AG08396 (cell line): ENCODE measurements at regions not wholly inside any gene's neighbourhood (a gene's known extent, or its start where the extent isn't known, plus 50 kb on each side); places are given as distances from the start of the nearest gene placed in this dataset.
"Not testable (repeated sequence)": the region's sequence is repeated elsewhere in the genome, so short reads cannot be mapped to it uniquely, and the experiment has no call there.

ENCODE experiments used
- DNase-seq: peaks from one replicate; pipeline ENCODE4 v3.0.0; 2012; ENCODE audit warnings: low spot score, mixed read lengths

GRCh38 chr1:96185181-96185580 is 536.4 kb upstream of the PTBP2 start:
- DNase-seq, result no peak

GRCh38 chr1:96187020-96187419 is 534.6 kb upstream of the PTBP2 start:
- DNase-seq, result no peak

GRCh38 chr1:96191165-96191564 is 530.4 kb upstream of the PTBP2 start:
- no peak for DNase-seq

- DNase-seq, result no peak
Measured at GRCh38 chr1:96206451-96206850, 515.1 kb upstream of the PTBP2 start.

GRCh38 chr1:96207936-96208335 is 513.6 kb upstream of the PTBP2 start:
- DNase-seq, result no peak

- no peak for DNase-seq
Measured at GRCh38 chr1:96208428-96208827, 513.2 kb upstream of the PTBP2 start.

GRCh38 chr1:96210054-96210453 is 511.5 kb upstream of the PTBP2 start:
- no peak for DNase-seq

GRCh38 chr1:96211202-96211601 is 510.4 kb upstream of the PTBP2 start:
- no peak for DNase-seq

GRCh38 chr1:96214982-96215381 is 506.6 kb upstream of the PTBP2 start:
- DNase-seq, result no peak

- no peak for DNase-seq
Measured at GRCh38 chr1:96220651-96221050, 500.9 kb upstream of the PTBP2 start.

- no peak for DNase-seq
Measured at GRCh38 chr1:96222701-96223100, 498.9 kb upstream of the PTBP2 start.

GRCh38 chr1:96224229-96224628 is 497.4 kb upstream of the PTBP2 start:
- DNase-seq, result not testable (repeated sequence)

GRCh38 chr1:96233422-96233821 is 488.2 kb upstream of the PTBP2 start:
- DNase-seq, result no peak

- peak; percentile 28 for DNase-seq
Measured at GRCh38 chr1:96234299-96234698, 487.3 kb upstream of the PTBP2 start.

- DNase-seq, result peak; percentile 18
Measured at GRCh38 chr1:96236156-96236739, 485.3 kb upstream of the PTBP2 start.

- DNase-seq, result no peak
Measured at GRCh38 chr1:96238426-96238825, 483.2 kb upstream of the PTBP2 start.

GRCh38 chr1:96240438-96240837 is 481.1 kb upstream of the PTBP2 start:
- no peak for DNase-seq

- peak; percentile 11 for DNase-seq
Measured at GRCh38 chr1:96253246-96254035, 468.1 kb upstream of the PTBP2 start.

- DNase-seq, result no peak
Measured at GRCh38 chr1:96256130-96256790, 465.3 kb upstream of the PTBP2 start.

- no peak for DNase-seq
Measured at GRCh38 chr1:96259399-96259798, 462.2 kb upstream of the PTBP2 start.

GRCh38 chr1:96281491-96281890 is 440.1 kb upstream of the PTBP2 start:
- no peak for DNase-seq

- no peak for DNase-seq
Measured at GRCh38 chr1:96290033-96290432, 431.6 kb upstream of the PTBP2 start.

GRCh38 chr1:96290801-96291200 is 430.8 kb upstream of the PTBP2 start:
- no peak for DNase-seq
